Stimulated activated CD4-positive, alpha-beta T cell treated with anti-CD3 and anti-CD28 coated beads, Interleukin-12 subunit alpha, Interleukin-12 subunit beta, amount 100 ng/mL, for 24 hours (primary cell): ENCODE measurements at regions not wholly inside any gene's neighbourhood (a gene's known extent, or its start where the extent isn't known, plus 50 kb on each side); places are given as distances from the start of the nearest gene placed in this dataset.
"Not testable (repeated sequence)": the region's sequence is repeated elsewhere in the genome, so short reads cannot be mapped to it uniquely, and the experiment has no call there.

Experiments
- DNase-seq, 2 experiments: peaks; one replicate each; pipeline ENCODE4 v3.0.0-alpha.2; 2020; ENCODE audit warnings: low read depth in 2 of 2

- no peak for DNase-seq
These were observed 96.0 kb downstream of the RASGEF1B start for GRCh38 chr4:81375745-81376144.

- no peak for DNase-seq
These were observed 101.8 kb downstream of the RASGEF1B start for GRCh38 chr4:81369886-81370285.

DNA sequence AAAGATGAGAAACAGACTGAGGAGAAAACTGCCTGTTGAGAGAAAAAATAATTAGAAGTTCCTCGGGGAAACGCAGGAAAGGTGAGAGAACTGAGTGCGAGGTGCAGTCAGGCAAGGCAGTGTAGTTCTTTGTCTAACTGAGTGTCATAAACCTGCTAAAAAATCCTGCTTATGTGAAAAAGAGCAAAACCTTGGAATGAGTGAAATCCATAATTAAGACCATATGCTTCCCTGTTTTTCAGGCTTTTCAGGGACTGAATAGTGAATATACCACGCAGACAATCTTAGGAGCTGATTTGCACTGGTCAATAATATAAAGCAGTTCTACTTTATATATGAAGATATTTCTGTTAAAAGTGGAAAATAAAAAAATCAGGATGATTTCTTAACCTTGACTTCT lies 104.9 kb downstream of the RASGEF1B start:
- DNase-seq, result no peak

DNA sequence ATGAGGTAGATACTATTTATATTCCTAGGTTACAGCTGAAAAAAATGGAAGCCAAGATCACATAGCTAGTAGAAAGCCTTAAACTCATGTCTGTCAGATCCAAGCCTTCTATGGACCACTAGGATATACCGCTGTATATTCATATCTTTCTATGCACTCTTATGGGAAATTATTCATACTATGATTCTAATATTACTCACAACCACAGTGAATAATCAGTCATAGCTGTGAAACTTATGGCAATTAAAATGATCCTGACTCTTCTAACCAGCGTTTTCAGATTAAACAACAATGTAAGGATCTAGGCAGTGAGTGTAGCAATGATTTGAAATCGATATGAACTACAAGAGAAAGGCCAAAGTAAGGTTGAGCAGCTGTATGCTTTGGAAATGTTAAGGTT lies 111.0 kb downstream of the RASGEF1B start:
- DNase-seq, result no peak

DNA sequence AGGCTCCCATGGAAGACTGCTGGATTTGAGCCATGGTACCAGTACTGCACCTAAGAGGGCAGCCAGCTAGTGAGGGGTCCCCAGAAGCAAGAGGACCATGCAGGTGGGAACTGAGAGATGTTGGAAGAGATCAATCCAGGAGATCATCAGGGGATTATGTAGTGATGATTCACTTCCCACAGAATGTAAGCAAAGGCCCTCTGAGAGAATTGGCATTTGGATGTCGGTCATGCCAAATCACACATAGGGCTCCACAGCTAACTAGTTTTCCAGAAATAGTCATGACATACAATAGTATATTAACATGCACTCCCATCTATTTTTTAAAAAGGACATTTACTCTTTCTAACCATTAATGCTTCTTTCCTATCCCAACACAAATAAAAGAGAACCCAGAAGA lies 112.5 kb downstream of the RASGEF1B start:
- no peak for DNase-seq

- DNase-seq, result no peak
These were observed 113.6 kb downstream of the RASGEF1B start for GRCh38 chr4:81358154-81358553.

- no peak for DNase-seq
These were observed 115.1 kb downstream of the RASGEF1B start for GRCh38 chr4:81356621-81357020.

GRCh38 chr4:81355136-81355535 lies 116.6 kb downstream of the RASGEF1B start:
- DNase-seq, result no peak

- no peak for DNase-seq
These were observed 117.8 kb downstream of the RASGEF1B start for GRCh38 chr4:81353861-81354260.

DNA sequence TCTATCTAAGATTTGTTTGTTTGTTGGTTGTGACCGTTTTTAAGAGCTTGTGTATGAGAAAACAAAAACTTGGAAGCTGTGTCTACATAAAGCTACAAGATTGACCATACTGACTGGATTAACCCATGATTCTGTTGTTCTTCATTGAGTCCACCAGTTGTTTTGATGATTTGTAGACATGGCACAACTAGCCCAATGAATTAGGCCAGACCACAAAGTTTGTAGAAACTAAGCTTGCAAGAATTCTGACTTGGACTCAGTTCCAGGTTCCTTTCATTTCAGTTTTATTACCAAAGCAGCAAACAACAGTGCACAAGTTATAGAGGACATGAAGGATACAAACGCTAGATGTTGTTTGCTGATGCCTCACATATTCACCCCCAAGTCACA lies 119.3 kb downstream of the RASGEF1B start:
- no peak for DNase-seq

GRCh38 chr4:81351654-81352445 lies 119.9 kb downstream of the RASGEF1B start:
- peak; percentile 30 to 65 for DNase-seq

- DNase-seq, result no peak
These were observed 121.7 kb downstream of the RASGEF1B start for GRCh38 chr4:81350040-81350439.

DNA sequence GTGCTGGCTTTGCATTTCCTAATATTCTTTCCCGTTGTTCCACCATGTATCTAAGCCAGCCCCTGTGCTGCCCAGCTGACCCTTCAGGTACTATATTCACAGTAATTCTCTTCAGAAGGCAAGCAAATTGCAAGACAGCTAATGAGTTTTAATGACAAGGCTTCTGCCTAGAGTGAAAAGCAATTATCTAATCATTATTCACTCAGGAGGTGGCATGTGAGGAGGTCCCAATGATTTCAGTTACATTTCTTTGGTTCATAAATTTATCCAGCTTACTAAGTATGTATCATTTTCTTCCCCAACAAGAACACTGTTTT lies 123.0 kb downstream of the RASGEF1B start:
- no peak for DNase-seq

DNA sequence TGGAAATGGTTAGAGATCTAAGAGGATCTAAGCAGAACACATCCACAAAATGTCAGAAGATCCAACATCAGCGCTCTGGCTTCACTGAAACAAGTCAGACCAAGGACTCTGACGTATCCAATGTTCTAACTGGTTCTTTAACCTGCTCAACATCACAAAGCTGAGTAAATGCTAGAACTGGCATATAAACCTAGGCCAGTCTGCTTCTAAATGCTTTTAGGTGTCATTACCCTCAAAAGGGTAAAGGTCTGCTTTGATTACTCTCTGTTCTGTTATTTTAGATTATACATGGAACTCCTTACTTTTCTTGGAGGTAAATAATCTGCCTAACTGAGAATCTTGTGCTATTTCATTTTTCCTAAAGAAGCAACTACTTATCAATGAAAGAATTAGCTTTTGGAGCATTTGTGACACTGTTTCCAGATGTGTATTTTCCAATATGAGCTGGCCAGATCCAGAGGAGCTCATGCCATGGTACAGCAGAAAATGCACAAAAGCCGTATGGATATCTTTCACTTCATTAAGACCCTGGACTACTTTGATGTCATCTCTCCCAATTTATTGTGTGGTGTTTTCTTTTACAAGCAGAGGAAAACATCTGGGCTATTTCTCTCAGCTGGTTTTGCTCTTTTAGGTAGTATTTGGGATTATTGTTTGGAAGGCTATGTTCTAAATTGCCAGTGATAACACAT lies 123.5 kb downstream of the RASGEF1B start:
- no peak for DNase-seq

GRCh38 chr4:81346719-81347118 lies 125.0 kb downstream of the RASGEF1B start:
- DNase-seq, result no peak

DNA sequence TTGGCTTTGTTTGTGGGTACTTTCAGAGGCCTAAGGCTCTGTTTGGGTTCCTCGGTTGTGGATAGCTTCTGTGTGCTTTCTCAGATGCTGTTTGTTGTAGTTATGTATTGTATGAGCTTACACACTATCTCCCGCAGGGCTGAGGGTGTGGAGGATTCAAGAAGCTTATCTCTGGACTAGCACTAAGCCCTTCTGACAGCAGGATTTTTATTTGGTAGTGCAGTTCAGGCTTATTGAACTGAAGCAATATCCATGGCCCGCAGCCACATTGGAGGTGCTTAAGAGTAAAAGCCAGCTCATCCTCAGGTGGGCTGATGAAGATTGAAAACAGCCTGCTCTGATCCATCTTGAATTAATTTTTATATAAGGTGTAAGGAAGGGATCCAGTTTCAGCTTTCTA lies 128.2 kb downstream of the RASGEF1B start:
- no peak for DNase-seq

- DNase-seq, result no peak
These were observed 128.0 kb upstream of the PRKG2 start for GRCh38 chr4:81343046-81343445.

- DNase-seq, result no peak
These were observed 122.2 kb upstream of the PRKG2 start for GRCh38 chr4:81337211-81337610.

GRCh38 chr4:81335122-81335912 lies 120.3 kb upstream of the PRKG2 start:
- DNase-seq, result no peak

GRCh38 chr4:81330018-81330417 lies 115.0 kb upstream of the PRKG2 start:
- DNase-seq, result no peak

- no peak for DNase-seq
These were observed 111.6 kb upstream of the PRKG2 start for GRCh38 chr4:81326581-81326980.

GRCh38 chr4:81324594-81324993 lies 109.6 kb upstream of the PRKG2 start:
- not testable (repeated sequence) for DNase-seq

GRCh38 chr4:81319657-81320056 lies 104.6 kb upstream of the PRKG2 start:
- no peak for DNase-seq
